ENCODE measurements at regions not wholly inside any gene's neighbourhood (a gene's known extent, or its start where the extent isn't known, plus 50 kb on each side); places are given as distances from the start of the nearest gene placed in this dataset.
A peak's percentile ranks its signal among the peaks of the same experiment; 100 is the strongest.

- no peaks in the 10 kb centered on the region for H3K36me3 ChIP-seq (ENCODE audit: control insufficient read depth, insufficient read depth, low read length)
- FAIRE-seq, result no peak
- H3K27me3 ChIP-seq (ENCODE audit: control insufficient read depth, insufficient read depth, low read length), result no peaks in the 10 kb centered on the region
- H3K4me3 ChIP-seq (ENCODE audit: low read depth, low read length), result no peak overlapping the region
- TF ChIP-seq CTCF (IDR thresholded peaks at IDR 0.05; ENCODE audit: insufficient read depth, low read length, severe bottlenecking), result no peak
- no peak for DNase-seq (ENCODE audit: low read depth)
Measured at GRCh38 chr4:155540698-155541097, 126.0 kb upstream of the GUCY1A1 start.

- peak; percentile 39 for DNase-seq (ENCODE audit: low read depth)
- H3K4me3 ChIP-seq (ENCODE audit: low read depth, low read length), result no peak overlapping the region
- H3K27me3 ChIP-seq (ENCODE audit: control insufficient read depth, insufficient read depth, low read length), result no peaks in the 10 kb centered on the region
- H3K36me3 ChIP-seq (ENCODE audit: control insufficient read depth, insufficient read depth, low read length), result no peaks in the 10 kb centered on the region
- TF ChIP-seq CTCF (IDR thresholded peaks at IDR 0.05; ENCODE audit: insufficient read depth, low read length, severe bottlenecking), result no peak
- no peak for FAIRE-seq
Measured at GRCh38 chr4:155539746-155540145, 126.9 kb upstream of the GUCY1A1 start.

- Histone ChIP-seq H3K4me3 (ENCODE audit: low read depth, low read length) (no peak overlapping the region), H3K36me3 (ENCODE audit: control insufficient read depth, insufficient read depth, low read length) (no peaks in the 10 kb centered on the region), H3K27me3 (ENCODE audit: control insufficient read depth, insufficient read depth, low read length) (no peaks in the 10 kb centered on the region)
- no peak for FAIRE-seq
- no peak for DNase-seq (ENCODE audit: low read depth)
- TF ChIP-seq CTCF (IDR thresholded peaks at IDR 0.05; ENCODE audit: insufficient read depth, low read length, severe bottlenecking), result no peak
Measured at GRCh38 chr4:155535802-155536454, 130.7 kb upstream of the GUCY1A1 start.

GRCh38 chr4:155532373-155533085, 134.1 kb upstream of the GUCY1A1 start:
- FAIRE-seq (no peak), DNase-seq (ENCODE audit: low read depth) (no peak)
- no peaks in the 10 kb centered on the region for H3K36me3 ChIP-seq (ENCODE audit: control insufficient read depth, insufficient read depth, low read length)
- no peak for TF ChIP-seq CTCF (IDR thresholded peaks at IDR 0.05; ENCODE audit: insufficient read depth, low read length, severe bottlenecking)
- H3K27me3 ChIP-seq (ENCODE audit: control insufficient read depth, insufficient read depth, low read length), result no peaks in the 10 kb centered on the region
- no peak overlapping the region for H3K4me3 ChIP-seq (ENCODE audit: low read depth, low read length)

GRCh38 chr4:155530857-155531256, 135.8 kb upstream of the GUCY1A1 start:
- Histone ChIP-seq H3K27me3 (ENCODE audit: control insufficient read depth, insufficient read depth, low read length) (no peaks in the 10 kb centered on the region), H3K36me3 (ENCODE audit: control insufficient read depth, insufficient read depth, low read length) (no peaks in the 10 kb centered on the region), H3K4me3 (ENCODE audit: low read depth, low read length) (no peak overlapping the region)
- DNase-seq (ENCODE audit: low read depth) (peak; percentile 78), FAIRE-seq (peak; percentile 52)
- TF ChIP-seq CTCF (IDR thresholded peaks at IDR 0.05; ENCODE audit: insufficient read depth, low read length, severe bottlenecking), result no peak
